ENCODE measurements at regions not wholly inside any gene's neighbourhood (a gene's known extent, or its start where the extent isn't known, plus 50 kb on each side); places are given as distances from the start of the nearest gene placed in this dataset.
A peak's percentile ranks its signal among the peaks of the same experiment; 100 is the strongest.
"Not testable (repeated sequence)": the region's sequence is repeated elsewhere in the genome, so short reads cannot be mapped to it uniquely, and the experiment has no call there.

GRCh38 chr5:29002481-29002880 is 1964.1 kb upstream of the CDH9 start:
- no peak for DNase-seq

GRCh38 chr5:29001666-29002065 is 1963.3 kb upstream of the CDH9 start:
- no peak for DNase-seq

GRCh38 chr5:28984639-28985038 is 1946.3 kb upstream of the CDH9 start:
- no peak for DNase-seq

GRCh38 chr5:28975508-28975907 is 1937.1 kb upstream of the CDH9 start:
- no peak for DNase-seq

GRCh38 chr5:28967848-28968247 is 1929.5 kb upstream of the CDH9 start:
- DNase-seq, result no peak

- DNase-seq, result no peak
Observed at GRCh38 chr5:28961816-28962215, 1923.4 kb upstream of the CDH9 start.

GRCh38 chr5:28958581-28958980 is 1920.2 kb upstream of the CDH9 start:
- DNase-seq, result no peak

- no peak for DNase-seq
Observed at GRCh38 chr5:28957450-28957849, 1919.1 kb upstream of the CDH9 start.

- no peak for DNase-seq
Observed at GRCh38 chr5:28954074-28954473, 1915.7 kb upstream of the CDH9 start.

GRCh38 chr5:28947865-28948264 is 1909.5 kb upstream of the CDH9 start:
- no peak for DNase-seq

GRCh38 chr5:28945859-28946258 is 1907.5 kb upstream of the CDH9 start:
- DNase-seq, result no peak

GRCh38 chr5:28929366-28929765 is 1891.0 kb upstream of the CDH9 start:
- DNase-seq, result not testable (repeated sequence)

GRCh38 chr5:28928327-28928790 is 1890.0 kb upstream of the CDH9 start:
- DNase-seq, result peak in 1 of 14 donors; percentile 4

- no peak for DNase-seq
Observed at GRCh38 chr5:28927559-28928326, 1889.4 kb upstream of the CDH9 start.

GRCh38 chr5:28926422-28926821 is 1888.0 kb upstream of the CDH9 start:
- no peak for DNase-seq

- no peak for DNase-seq
Observed at GRCh38 chr5:28917631-28918030, 1879.2 kb upstream of the CDH9 start.

GRCh38 chr5:28914297-28914696 is 1875.9 kb upstream of the CDH9 start:
- no peak for DNase-seq

- DNase-seq, result no peak
Observed at GRCh38 chr5:28903643-28904042, 1865.3 kb upstream of the CDH9 start.

- DNase-seq, result no peak
Observed at GRCh38 chr5:28896949-28897348, 1858.6 kb upstream of the CDH9 start.

GRCh38 chr5:28880936-28881335 is 1842.5 kb upstream of the CDH9 start:
- DNase-seq, result no peak

GRCh38 chr5:28877050-28877449 is 1838.7 kb upstream of the CDH9 start:
- no peak for DNase-seq

GRCh38 chr5:28864006-28864405 is 1825.6 kb upstream of the CDH9 start:
- DNase-seq, result no peak

GRCh38 chr5:28862860-28863196 is 1824.4 kb upstream of the CDH9 start:
- no peak for DNase-seq

- DNase-seq, result no peak
Observed at GRCh38 chr5:28862137-28862859, 1823.9 kb upstream of the CDH9 start.
